ENCODE measurements at regions not wholly inside any gene's neighbourhood (a gene's known extent, or its start where the extent isn't known, plus 50 kb on each side); places are given as distances from the start of the nearest gene placed in this dataset.

GRCh38 chr5:179470201-179470600, 80.2 kb upstream of the RUFY1 start:
- no peak for DNase-seq (ENCODE audit: extremely low read depth in 1 of 4, low spot score in 3 of 4)
- no peaks in the 10 kb centered on the region for H3K9me1 ChIP-seq (ENCODE audit: control insufficient read depth, insufficient read depth, low read length)
- peaks cover 0 to 4% of the 10 kb centered on the region in 2 experiments; a peak in 1 of 5 replicates for H3K4me1 ChIP-seq (replicated peaks in 1 of 2; ENCODE audit: control insufficient read depth in 2 of 2, insufficient read depth in 2 of 2, low read length in 2 of 2)
- no peaks in the 10 kb centered on the region for H3K9me3 ChIP-seq (replicated peaks; ENCODE audit: control insufficient read depth, insufficient read depth, low read depth, low read length)
- no TSS peak for BruUV-seq (replicated peaks)
- H3K4me3 ChIP-seq = no peak overlapping the region
- no peak for FAIRE-seq
- in situ Hi-C loops (cut with MboI) (no loop called here), intact Hi-C loops (cut with micrococcal nuclease) (no loop called here)
- no peaks in the 10 kb centered on the region for H3K36me3 ChIP-seq (ENCODE audit: control insufficient read depth, insufficient read depth, low read length)
- peaks cover 15 to 50% of the 10 kb centered on the region in 2 experiments for H3K27me3 ChIP-seq (ENCODE audit: control insufficient read depth in 2 of 2, insufficient read depth in 2 of 2, low read length in 2 of 2)
- no peak overlapping the region for H2AFZ ChIP-seq (ENCODE audit: low read depth, low read length)
- no peaks in the 10 kb centered on the region for H3K79me2 ChIP-seq (ENCODE audit: control insufficient read depth, insufficient read depth, low read length)
- WGBS (ENCODE audit: insufficient coverage, low coverage, missing lambda C conversion rate) = 0% methylated on average over 11 of the region's 11 CpGs
- no peak overlapping the region for H3K27ac ChIP-seq (ENCODE audit: extremely low read depth, low read depth, low read length)
- no peak overlapping the region for H3K4me2 ChIP-seq (ENCODE audit: insufficient read depth, low read length)
- ChIA-PET CTCF (ENCODE audit: low intra/inter-chr PET ratio) (no interaction called here), POLR2A (no interaction called here)
- no peaks in the 10 kb centered on the region for H4K20me1 ChIP-seq (replicated peaks; ENCODE audit: control insufficient read depth, insufficient read depth, low read length)
- no peak overlapping the region for H3K9ac ChIP-seq (ENCODE audit: insufficient read depth in 1 of 2, low read depth in 2 of 2, low read length in 2 of 2)
- no peak; the same call in 1 of the 3 replicates for ATAC-seq
- TF ChIP-seq NBN (IDR thresholded peaks at IDR 0.05; ENCODE audit: low read depth) (no peak), PKNOX1 (IDR thresholded peaks at IDR 0.05) (peak; percentile 65), MTA1 (IDR thresholded peaks at IDR 0.05; ENCODE audit: borderline replicate concordance) (no peak)

GRCh38 chr5:179468696-179469095, 81.7 kb upstream of the RUFY1 start:
- DNase-seq (ENCODE audit: extremely low read depth in 1 of 4, low spot score in 3 of 4) (no peak), ATAC-seq (no peak), FAIRE-seq (no peak)
- Histone ChIP-seq H3K27me3 (ENCODE audit: control insufficient read depth in 2 of 2, insufficient read depth in 2 of 2, low read length in 2 of 2) (peaks cover 13 to 49% of the 10 kb centered on the region in 2 experiments; a peak in 4 of 5 replicates), H4K20me1 (replicated peaks; ENCODE audit: control insufficient read depth, insufficient read depth, low read length) (no peaks in the 10 kb centered on the region), H3K9me1 (ENCODE audit: control insufficient read depth, insufficient read depth, low read length) (no peaks in the 10 kb centered on the region), H3K9ac (ENCODE audit: insufficient read depth in 1 of 2, low read depth in 2 of 2, low read length in 2 of 2) (no peak overlapping the region), H3K4me2 (ENCODE audit: insufficient read depth, low read length) (no peak overlapping the region), H3K4me1 (replicated peaks in 1 of 2; ENCODE audit: control insufficient read depth in 2 of 2, insufficient read depth in 2 of 2, low read length in 2 of 2) (peaks cover 0 to 4% of the 10 kb centered on the region in 2 experiments; a peak in 1 of 5 replicates), H2AFZ (ENCODE audit: low read depth, low read length) (no peak overlapping the region), H3K9me3 (replicated peaks; ENCODE audit: control insufficient read depth, insufficient read depth, low read depth, low read length) (no peaks in the 10 kb centered on the region), H3K36me3 (ENCODE audit: control insufficient read depth, insufficient read depth, low read length) (no peaks in the 10 kb centered on the region), H3K79me2 (ENCODE audit: control insufficient read depth, insufficient read depth, low read length) (no peaks in the 10 kb centered on the region), H3K4me3 (no peak overlapping the region), H3K27ac (ENCODE audit: extremely low read depth, low read depth, low read length) (no peak overlapping the region)
- ChIA-PET CTCF (ENCODE audit: low intra/inter-chr PET ratio) (no interaction called here), POLR2A (no interaction called here)
- intact Hi-C loops (cut with micrococcal nuclease) = no loop called here
- 1% methylated on average over 8 of the region's 8 CpGs for WGBS (ENCODE audit: insufficient coverage, low coverage, missing lambda C conversion rate)
- in situ Hi-C loops (cut with MboI) = no loop called here
- no TSS peak for BruUV-seq (replicated peaks)
- TF ChIP-seq DMBX1 (CRISPR knock-in tag; IDR thresholded peaks at IDR 0.05; ENCODE audit: borderline replicate concordance) = no peak
- TF ChIP-seq REST (IDR thresholded peaks at IDR 0.05; ENCODE audit: borderline replicate concordance) = no peak
- TF ChIP-seq REST (CRISPR knock-in tag; IDR thresholded peaks at IDR 0.05; ENCODE audit: low read depth) = no peak

All from K562 (cell line).